M059J (cell line): ENCODE measurements at regions not wholly inside any gene's neighbourhood (a gene's known extent, or its start where the extent isn't known, plus 50 kb on each side); places are given as distances from the start of the nearest gene placed in this dataset.
A peak's percentile ranks its signal among the peaks of the same experiment; 100 is the strongest.
"Not testable (repeated sequence)": the region's sequence is repeated elsewhere in the genome, so short reads cannot be mapped to it uniquely, and the experiment has no call there.

ENCODE experiments used
- DNase-seq: peaks from one replicate; pipeline ENCODE4 v3.0.0-alpha.2; 2012; ENCODE audit warnings: low read depth

DNA sequence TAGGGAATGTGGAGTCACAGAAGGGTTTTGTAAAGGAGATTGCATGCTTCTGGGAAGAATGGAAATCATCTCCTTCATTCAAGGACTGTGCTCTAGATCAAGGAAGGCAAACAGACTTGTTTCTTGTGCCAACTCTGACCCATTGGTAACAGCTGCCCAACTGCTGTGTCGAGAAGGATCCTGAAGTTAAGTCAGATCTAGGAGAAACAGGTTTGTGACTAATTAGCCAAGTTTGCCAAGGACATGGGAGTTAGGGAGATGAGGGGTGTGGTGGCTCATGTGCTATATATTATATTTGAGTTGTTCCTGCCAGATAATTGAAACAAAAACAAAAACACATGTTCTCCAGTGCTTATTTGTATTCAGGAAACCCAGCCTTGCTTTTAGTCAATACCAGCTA, 251.2 kb upstream of the USP24 start:
- no peak for DNase-seq

DNA sequence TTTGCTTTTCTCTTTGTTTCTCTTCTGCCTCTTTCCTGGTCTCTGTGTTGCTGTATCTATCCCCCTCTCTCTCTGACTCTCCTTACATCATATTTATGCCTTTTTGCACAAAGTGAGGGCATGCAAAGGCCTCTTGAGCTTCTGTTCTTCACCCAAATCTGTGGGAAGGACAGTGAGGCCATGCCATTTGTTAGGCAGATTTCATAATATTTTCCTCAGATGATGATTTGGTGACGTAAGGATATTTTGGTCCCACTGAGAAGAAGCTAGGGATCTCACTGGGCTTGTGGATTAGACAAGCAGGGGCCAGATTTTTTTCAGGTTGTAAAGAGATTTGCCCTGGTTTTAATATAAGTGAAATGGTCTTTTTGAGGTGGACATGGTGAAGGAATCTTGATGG, 249.4 kb upstream of the USP24 start:
- no peak for DNase-seq

DNA sequence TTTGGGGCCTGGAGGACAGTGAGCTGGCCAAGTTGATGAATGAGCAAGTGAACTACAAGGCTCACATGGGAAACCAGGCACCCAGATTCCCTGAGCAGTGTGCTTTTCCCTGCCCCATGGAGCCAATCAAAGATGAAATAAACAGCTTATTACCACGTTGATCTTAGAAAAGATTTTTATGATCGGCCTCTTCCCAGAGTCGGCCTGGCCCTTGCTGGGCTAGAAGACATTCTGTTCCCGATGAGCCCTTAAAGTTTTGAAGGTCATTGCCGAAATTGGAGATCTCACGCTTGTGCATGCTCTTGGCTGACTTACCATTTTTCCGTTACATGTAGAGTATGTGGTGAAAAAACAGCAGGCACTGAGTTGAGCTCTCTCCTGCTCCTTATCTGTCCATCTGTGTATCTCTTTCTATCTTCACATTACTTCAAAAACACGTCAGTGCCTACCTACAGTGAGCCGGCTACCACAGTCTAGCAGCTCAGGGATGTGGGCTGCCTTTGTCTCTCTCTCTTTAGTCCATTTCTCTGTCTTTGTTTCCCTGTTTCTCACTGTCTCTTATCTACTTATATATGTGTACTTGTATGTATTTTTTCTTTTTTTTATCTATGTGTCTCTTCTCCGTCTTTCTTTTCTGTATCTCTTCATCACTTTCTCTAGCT, 248.8 kb upstream of the USP24 start:
- no peak for DNase-seq

DNA sequence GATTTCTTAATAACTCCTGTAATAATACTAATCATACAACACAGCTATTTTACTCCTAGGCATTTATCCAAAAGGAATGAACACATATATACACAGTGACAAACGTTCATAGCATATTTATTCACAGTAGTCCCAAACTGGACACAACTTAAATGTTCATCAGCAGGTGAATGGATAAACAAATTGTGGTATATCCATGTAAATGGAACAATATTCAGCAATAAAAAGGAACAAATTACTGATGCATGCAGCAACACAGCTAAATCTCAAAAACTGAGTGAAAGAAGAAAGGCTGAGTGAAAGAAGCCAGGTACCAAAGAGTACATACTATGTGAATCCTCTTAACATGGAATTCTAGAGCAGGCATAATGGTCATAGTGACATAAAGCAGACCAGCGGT, 242.7 kb upstream of the USP24 start:
- no peak for DNase-seq

DNA sequence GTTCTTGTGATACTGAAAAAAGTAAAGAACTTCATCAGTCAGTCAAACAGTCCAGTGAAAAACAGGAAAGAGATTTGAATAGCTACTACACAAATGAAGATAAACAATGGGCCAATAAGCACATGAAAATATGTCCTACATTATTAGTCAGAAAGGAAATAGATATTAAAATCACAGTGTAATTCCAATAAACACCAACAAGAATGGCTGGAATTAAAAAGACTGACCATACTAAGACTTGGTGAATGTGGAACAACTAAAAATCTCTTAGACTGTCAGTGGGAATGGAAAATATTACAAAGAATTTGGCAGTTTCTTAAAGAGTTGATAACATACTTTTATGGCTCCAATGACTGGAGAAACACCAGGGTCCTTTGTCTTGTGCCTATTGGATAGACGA, 241.8 kb upstream of the USP24 start:
- DNase-seq: no peak

DNA sequence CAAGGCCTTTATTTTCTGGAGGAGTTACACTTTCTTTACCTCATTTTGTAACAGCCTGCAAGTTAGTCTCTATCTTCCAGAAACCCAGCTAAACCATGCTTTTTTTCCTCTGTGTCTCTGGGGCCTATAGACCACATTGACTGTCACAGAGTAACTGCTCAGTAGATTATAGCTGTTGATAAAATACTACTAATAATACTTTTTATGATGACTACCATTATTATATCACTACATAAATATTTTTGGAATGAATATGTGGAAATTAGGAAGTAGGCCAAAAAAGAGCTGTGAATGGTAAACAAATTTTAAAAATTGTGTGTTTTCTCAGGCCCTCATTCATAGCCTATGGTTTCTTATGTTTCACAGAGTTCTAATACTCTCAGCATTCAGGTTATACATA, 233.1 kb upstream of the USP24 start:
- DNase-seq: no peak

DNA sequence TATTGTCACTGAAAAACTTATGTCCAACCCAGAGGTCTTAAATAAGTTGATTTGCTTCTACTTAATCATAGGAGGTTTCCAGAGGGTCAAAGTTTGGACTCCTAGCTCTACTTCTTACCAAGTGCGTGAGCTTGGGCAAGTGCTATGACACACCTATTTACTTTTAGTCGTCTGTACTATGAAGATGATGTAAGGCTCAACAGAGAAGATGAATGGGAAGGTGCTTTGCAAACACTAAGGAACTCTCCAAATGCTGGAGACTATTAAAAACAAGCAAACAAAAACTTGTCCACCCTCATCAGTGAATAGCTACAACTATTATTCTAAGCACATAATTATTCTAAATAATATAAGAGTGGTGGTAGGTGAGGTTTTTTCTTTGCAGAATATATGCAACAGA, 232.3 kb upstream of the USP24 start:
- no peak for DNase-seq

DNA sequence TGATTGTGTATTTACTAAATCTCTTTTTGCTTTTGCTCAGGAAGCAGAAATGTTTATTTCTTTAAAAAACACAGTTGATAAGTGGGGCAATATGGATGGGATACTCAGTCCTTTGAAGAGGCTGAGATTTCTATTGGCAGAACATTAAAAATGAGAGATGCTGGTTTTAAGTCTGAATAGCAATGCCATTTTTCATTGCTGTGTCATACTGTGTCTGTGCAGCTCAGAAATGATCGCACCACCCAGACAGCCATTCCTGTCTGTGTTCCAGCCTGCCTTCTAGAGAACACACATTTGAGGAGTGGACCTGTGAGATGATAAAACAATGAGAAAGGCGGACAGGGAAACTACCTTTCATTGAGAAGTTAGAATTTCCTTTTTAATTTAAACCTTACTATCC, 231.2 kb upstream of the USP24 start:
- DNase-seq: peak; percentile 27

DNA sequence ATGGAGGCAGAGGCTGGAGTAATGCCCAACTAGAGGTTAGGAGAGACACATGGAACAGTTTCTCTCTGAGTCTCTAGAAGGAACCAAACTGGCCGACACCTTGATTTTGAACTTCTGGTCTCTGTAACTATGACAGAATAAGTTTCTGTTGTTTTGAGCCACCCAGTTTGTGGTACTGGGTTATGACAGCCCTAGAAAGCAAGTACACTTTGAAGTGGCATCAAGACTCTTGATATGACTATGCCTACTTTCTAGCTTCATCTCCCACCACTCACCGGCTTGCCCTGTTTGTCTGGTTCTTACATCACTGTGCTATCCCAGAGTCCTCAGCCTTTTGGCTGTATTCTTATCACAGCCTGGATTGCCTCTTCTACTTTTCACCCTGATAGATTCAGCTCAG, 230.3 kb upstream of the USP24 start:
- DNase-seq: no peak

DNA sequence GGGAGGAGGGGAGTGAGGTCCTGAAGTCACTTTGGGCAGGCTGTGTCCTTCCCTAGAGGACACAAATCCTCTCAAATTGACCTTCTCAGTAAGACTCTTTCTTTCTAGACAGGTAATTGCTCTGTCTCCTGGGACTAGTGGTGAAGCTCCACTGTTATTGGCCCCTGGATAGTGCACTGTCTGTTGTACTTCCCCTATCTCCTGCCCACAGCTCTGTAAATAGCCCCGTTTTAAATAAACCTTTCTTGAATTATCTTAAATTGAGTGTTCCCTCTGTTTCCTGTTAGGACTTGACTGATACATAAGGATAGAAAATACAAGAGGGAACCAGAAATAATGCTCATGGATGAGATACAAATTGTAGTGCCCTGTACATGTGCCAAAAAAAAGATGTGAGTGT, 229.5 kb upstream of the USP24 start:
- DNase-seq: no peak

DNA sequence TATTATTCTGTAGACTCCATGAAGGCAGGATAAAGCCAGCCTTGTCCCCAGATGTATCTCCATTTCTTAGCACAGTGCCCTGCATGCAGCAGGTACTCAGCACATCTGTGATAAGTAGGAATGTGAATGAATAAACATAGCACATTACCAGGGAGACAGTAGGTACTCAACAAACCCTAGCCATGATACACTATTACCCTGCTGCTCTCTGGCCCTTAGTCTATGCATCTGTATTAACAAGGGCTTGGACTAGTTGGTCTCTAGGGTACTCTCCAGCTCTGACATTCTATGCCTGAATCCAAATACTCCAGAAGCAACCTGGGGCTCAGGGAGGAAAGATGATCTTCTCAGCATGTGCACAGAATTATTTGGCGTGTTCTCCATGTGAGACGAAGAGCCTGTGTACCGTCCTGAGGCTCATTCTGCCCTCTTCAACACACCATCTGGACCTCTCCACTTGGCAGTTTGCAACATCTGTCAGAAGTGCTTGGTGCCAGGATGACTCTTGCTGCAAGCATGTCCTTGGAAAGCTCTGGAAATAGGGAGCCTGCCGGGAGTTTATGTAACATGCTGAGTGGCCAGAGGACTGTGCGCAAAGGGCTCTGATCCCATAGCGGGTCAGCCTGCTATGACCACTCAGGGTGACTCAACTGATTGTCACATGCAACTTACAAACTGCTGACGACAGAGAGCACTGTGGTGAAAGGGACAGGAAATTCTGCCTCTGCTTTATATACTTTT, 228.2 kb upstream of the USP24 start:
- DNase-seq: peak; percentile 96

DNA sequence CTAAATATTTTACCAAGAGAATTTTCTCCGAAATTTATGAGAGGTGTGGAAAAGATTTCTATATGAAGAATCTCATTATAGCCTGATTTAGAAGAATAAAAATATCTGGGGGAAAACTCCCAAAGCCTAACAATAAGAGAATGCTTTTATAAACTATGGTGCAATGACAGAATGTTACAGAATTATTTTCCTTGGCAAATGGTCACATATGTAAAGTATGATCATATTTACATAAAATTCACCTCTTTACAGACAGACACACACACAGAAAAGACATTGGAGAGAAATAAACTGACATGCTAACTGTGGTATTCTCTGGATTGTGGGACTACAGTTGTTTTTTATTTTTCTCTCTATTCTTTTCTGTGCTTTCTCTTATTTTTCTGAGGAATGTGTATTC, 226.3 kb upstream of the USP24 start:
- no peak for DNase-seq

DNA sequence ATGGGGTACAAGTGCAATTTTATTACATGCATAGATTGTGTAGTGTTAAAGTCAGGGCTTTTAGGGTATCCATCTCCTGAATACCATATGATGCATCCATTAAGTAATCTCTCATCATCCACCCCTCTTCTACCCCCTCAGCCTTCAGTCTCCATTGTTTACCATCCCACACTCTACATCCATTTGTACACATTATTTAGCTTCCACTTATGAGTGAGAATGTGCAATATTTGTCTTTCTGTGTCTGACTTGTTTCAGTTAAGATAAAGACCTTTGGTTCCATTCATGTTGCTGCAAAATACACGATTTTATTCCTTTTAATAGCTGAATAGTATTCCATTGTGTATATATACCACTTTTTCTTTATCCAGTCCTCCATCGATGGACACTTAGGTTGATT, 222.5 kb upstream of the USP24 start:
- no peak for DNase-seq

DNA sequence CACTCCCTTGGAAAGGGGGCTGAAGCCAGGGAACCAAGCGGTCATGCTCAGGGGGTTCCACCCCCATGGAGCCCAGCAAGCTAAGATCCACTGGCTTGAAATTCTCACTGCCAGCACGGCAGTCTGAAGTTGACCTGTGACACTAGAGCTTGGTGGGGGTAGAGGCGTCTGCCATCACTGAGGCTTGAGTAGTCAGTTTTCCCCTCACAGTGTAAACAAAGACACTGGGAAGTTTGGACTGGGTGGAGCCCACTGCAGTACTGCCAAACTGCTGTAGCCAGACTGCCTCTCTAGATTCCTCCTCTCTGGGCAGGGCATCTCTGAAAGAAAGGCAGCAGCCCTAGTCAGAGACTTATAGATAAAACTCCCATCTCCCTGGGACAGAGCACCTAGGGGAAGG, 215.6 kb upstream of the USP24 start:
- peak; percentile 48 for DNase-seq

DNA sequence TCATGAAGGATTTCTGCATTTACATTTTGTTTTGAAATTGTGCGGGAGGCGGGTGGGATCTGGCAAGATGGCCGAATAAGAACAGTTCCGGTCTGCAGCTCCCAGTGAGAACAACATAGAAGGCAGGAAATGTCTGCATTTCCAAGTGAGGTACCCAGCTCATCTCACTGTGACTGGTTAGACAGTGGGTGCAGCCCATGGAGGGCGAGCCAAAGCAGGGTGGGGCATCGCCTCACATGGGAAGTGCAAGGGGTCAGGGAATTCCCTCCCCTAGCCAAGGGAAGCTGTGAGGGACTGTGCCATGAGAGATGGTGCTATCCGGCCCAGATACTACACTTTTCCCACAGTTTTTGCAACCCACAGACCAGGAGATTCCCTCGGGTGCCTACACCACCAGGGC, 215.0 kb upstream of the USP24 start:
- not testable (repeated sequence) for DNase-seq

DNA sequence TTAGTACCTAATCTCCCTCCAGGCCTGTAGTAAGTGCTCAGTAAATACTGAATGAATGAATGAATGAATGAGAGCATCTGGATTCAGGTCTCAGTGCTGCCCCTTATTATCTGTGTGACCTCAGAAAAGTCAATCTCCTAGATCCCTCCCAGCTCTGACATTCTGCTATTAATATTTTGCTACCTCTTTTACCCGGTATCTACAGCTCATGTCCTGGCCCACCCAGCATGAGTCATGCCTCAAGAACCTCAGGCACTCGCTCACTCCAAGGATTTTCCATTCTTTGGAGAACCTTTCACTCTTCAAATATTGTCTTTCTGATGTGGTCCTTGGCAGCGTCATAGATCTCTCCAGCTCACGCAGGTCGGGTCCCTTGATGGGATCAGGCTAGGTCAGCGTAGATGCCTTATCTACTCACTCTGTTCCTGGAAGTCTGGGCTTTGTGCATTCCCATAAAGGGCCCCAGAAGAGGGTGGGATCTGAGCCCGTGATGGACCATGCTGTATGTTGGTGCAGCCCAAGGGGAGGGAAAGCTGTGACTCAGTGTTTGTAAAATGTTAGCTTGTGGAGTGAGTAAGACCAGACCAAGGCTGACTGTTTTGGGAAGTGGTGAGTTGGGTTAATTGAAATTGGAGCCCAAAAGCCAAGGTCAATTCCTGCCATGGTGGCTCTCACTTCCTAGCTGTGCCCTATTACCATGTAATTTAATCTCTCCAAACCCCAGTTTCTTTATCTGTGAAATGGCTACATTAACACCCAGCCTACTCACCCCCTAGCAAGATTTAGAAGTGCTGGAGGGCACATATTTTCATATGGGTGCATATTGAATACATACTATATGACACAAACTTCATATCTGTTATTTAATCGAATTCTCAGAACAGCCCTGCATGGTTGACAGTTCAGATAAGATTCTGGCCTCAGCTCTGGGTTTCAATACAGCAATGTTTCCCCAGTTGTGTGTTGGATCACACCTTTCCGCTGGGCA, 214.1 kb upstream of the USP24 start:
- peak; percentile 100 for DNase-seq

DNA sequence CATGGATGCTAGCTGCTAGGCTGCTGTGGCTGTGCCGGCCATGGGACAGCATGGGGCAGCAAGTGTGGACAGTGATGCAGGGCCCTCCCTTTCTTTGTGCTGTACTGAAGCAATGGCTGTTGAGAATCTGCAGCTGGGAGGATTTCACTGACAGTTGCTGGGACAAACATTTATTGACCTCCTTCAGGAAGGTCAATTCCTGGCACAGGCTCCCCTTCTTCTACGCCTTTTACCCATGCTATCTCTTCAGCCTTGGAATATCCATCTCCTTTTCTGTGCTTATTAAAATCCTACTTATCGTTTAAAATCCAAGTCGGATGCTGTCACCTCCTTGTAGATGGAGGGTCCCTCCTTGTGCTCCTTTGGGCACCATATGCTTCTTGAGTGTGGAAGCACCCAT, 213.1 kb upstream of the USP24 start:
- no peak for DNase-seq

DNA sequence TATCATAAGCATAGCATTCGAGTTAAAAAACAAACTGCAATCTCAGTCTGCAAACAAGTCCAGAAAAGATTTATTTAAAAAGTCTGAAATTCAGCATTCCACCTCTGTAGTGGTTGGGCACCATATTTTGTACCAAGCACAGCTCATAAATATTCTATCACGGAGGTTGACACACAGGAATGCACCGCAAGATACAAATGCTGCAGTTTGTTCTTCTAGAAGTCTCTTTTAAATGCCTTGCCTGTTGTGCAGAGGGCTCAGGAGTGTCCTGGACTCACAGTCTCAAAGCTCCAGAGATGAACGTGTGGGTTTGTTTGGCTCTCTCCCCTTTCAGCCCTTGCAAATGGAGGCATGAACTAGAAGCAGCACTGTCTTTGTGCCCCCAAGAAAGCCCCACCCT, 212.4 kb upstream of the USP24 start:
- peak; percentile 43 for DNase-seq

DNA sequence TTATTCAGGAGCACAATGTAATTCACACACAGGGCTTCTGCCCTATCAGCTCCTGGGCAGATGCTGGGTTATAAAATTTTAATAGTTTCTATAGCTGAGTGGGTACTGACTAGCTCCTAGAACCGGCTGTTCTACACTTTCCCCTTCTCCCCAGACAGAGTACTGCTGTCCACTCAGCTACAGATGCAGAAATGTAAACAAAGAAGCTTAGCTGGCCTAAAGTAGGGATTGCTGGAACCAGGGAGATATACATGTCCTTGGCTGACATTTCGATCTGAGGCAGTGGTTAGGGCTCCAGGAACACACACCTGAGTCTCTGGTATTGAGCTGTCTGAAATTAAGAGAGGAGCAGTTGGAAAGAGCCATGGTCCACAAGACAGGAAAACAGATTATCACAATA, 211.5 kb upstream of the USP24 start:
- no peak for DNase-seq

DNA sequence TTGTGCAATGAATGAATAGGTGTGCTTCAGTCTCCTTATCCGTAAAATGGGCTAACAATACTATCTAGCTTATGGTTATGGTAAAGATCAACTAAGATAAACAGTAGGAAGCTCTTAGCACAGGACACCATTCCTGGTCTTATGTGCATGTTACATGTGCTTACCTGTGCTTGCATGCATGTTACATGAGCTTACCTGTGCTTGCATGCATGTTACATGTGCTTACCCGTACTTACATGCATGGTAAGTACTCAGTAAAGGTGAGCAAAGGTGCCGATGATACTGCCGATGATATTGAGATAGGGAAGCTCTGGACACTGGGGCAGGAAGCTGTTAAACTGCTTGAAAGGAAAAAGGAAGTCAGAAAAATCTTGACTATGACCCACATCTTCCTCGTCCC, 211.0 kb upstream of the USP24 start:
- DNase-seq: no peak

DNA sequence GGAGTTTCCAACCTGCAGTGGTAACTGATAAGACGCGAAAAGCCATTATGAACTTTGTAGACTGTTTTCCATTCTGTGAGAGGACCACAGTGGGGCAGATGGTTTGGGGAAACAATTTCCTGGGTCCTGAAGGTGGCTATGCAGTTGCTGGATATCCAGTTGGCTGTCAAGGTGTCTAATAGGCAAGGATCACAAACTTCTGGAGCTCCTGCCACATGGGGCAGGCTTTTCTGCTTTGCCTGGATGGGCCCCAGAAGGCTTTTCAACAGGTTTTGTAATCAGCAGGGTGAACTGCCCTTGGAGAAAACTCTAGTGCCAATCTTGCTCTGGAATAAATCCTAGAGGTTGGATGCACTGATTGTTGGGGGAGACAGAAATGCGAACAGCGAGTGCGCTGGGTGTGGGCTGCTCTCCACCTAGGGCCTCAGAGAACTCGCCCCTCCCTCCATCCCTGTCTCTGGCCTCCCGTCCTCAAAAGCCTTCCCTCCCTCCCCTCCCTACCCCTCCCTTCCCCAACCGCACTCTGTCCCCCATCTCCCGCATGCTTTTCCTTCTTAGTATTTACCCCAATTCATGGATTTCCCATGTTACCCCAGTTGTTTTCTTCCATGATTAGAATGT, 210.3 kb upstream of the USP24 start:
- no peak for DNase-seq

DNA sequence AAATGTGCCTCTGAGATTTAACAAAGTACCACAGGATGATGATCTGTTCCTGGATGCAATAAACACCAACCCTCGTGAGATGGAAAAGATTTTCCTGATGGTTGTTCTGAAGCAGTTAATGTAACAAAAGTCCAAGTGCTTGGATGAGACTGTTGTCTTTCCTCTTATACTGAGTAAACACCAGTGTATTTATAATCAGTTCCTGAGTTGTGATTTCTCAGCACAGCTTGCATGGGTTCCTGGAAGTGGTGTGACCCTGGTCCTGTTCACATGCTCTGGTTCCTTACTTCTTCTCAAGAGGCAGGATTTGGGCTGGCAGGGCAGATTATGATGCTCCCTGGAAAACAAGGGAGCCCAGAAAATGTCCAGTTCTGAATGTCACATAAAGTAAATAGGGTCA, 208.2 kb upstream of the USP24 start:
- DNase-seq: no peak
